ENCODE measurements at regions not wholly inside any gene's neighbourhood (a gene's known extent, or its start where the extent isn't known, plus 50 kb on each side); places are given as distances from the start of the nearest gene placed in this dataset.

DNA sequence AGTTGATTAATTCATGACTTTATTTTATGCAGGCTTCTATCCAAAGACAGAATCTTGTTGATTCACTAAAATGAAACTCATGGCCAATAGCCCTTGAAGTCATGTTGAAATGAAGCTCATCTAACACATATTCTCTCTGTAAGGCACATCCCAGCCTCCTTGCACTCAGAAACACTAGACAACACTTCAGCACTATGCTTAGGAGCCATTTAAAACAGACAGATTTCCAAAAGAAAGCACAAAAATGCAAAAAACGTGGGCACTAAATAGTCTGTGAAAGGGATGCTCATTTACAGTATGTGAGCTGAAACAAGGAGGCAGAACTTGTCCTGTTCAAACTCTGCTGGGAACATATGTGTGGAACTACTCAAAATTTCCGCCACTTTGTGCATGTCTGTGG lies 124.4 kb downstream of the MYCN start:
- intact Hi-C loops (cut with micrococcal nuclease), result no loop called here
- no peaks in the 10 kb centered on the region for H3K27me3 ChIP-seq (ENCODE audit: low read depth)

DNA sequence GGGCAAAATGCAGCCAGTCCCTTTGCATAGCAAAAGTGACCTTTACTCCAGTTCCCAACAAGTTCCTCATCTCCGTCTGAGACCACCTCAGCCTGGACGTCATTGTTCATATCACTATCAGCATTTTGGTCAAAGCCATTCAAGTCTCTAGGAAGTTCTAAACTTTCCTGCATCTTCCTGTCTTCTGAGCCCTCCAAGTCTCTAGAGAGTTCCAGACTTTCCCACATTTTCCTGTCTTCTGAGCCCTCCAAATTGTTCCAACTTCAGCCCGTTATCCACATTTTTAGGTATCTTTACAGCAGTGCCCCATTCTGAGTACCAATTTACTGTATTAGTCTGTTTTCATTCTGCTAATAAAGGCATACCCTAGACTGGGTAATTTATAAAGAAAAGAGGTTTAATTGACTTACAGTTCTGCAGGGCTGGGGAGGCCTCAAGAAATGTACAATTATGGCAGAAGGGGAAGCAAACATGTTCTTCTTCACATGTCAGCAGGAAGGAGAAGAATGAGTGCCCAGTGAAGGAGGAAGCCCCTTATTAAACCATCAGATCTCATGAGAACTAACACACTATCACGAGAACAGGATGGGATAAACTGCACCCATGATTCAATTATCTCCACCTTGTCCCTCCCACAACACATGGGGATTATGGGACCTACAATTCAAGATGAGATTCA lies 123.7 kb downstream of the MYCN start:
- intact Hi-C loops (cut with micrococcal nuclease), result no loop called here
- Histone ChIP-seq H3K9me3 (replicated peaks) (peaks cover 15% of the 10 kb centered on the region), H3K36me3 (no peaks in the 10 kb centered on the region), H3K4me1 (no peaks in the 10 kb centered on the region), H3K4me3 (no peak overlapping the region), H3K27ac (replicated peaks) (no peak overlapping the region), H3K27me3 (ENCODE audit: low read depth) (no peaks in the 10 kb centered on the region)
- TF ChIP-seq, protein P1, sequence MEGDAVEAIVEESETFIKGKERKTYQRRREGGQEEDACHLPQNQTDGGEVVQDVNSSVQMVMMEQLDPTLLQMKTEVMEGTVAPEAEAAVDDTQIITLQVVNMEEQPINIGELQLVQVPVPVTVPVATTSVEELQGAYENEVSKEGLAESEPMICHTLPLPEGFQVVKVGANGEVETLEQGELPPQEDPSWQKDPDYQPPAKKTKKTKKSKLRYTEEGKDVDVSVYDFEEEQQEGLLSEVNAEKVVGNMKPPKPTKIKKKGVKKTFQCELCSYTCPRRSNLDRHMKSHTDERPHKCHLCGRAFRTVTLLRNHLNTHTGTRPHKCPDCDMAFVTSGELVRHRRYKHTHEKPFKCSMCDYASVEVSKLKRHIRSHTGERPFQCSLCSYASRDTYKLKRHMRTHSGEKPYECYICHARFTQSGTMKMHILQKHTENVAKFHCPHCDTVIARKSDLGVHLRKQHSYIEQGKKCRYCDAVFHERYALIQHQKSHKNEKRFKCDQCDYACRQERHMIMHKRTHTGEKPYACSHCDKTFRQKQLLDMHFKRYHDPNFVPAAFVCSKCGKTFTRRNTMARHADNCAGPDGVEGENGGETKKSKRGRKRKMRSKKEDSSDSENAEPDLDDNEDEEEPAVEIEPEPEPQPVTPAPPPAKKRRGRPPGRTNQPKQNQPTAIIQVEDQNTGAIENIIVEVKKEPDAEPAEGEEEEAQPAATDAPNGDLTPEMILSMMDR (IDR thresholded peaks at IDR 0.05; ENCODE audit: borderline replicate concordance), result no peak
- no peak for DNase-seq

More for the DNA sequence above, 124.4 kb downstream of the MYCN start:
- TF ChIP-seq, protein P1 (IDR thresholded peaks at IDR 0.05; ENCODE audit: borderline replicate concordance), result no peak
- Histone ChIP-seq H3K4me3 (no peak overlapping the region), H3K4me1 (no peaks in the 10 kb centered on the region), H3K36me3 (no peaks in the 10 kb centered on the region), H3K9me3 (replicated peaks) (peaks cover 15% of the 10 kb centered on the region), H3K27ac (replicated peaks) (no peak overlapping the region)
- DNase-seq, result no peak

DNA sequence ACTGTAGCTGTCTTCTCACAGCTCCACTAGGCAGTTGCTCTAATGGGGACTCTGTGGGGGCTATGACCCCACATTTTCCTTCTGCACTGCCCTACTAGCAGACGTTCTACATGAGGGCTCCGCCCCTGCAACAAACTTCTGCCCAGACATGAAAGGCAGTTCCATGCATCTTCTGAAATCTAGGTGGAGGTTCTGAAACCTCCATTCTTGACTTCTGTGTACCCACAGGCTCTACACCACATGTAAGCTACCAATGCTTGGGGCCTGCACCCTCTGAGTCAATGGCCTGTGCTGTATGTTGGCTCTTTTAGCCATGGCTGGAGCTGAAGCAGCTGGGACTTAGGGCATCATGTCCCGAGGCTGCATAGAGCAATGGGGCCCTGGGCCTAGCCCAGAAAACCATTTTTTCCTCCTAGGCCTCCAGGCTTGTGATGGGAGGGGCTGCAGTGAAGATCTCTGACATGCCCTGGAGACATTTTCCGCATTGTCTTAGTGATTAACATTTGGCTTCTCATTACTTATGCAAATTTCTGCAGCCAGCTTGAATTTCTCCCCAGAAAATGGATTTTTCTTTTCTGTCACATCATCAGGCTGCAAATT lies 123.0 kb downstream of the MYCN start:
- Histone ChIP-seq H3K4me1 (no peaks in the 10 kb centered on the region), H3K27ac (replicated peaks) (no peak overlapping the region), H3K9me3 (replicated peaks) (peaks cover 15% of the 10 kb centered on the region), H3K27me3 (ENCODE audit: low read depth) (no peaks in the 10 kb centered on the region), H3K4me3 (no peak overlapping the region), H3K36me3 (no peaks in the 10 kb centered on the region)
- no peak for DNase-seq
- TF ChIP-seq, protein P1 (IDR thresholded peaks at IDR 0.05; ENCODE audit: borderline replicate concordance), result no peak
- intact Hi-C loops (cut with micrococcal nuclease), result no loop called here

DNA sequence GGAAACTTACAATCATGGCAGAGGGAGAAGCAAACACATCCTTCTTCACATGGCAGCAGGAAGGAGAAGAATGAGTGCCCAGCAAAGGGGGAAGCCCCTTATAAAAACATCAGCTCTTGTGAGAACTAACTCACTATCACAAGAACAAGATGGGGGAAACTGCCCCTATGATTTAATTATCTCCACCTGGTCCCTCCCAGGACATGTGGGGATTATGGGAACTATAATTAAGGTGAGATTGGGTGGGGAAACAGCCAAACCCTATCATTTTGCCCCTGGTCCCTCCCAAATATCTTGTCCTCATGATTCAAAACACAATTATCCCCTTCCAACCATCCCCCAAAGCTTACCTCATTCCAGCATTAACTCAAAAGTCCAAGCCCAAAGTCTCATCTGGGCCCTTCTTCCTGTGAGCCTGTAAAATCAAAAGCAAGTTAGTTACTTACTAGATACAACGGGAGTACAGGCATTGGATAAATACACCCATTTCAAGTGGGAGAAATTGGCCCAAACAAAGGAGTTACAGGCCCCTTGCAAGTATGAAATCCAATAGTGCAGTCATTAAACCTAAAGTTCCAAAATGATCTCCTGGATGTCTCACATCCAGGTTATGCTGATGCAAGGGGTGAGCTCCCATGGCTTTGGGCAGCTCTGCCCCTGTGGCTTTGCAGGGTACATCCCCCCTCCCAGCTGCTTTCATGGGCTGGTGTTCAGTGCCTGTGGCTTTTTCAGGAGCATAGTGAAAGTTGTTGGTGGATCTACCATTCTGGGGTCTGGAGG lies 122.3 kb downstream of the MYCN start:
- intact Hi-C loops (cut with micrococcal nuclease), result no loop called here

More for the DNA sequence above, 122.3 kb downstream of the MYCN start:
- TF ChIP-seq, protein P1 (IDR thresholded peaks at IDR 0.05; ENCODE audit: borderline replicate concordance), result no peak
- DNase-seq, result no peak
- Histone ChIP-seq H3K27me3 (ENCODE audit: low read depth) (no peaks in the 10 kb centered on the region), H3K27ac (replicated peaks) (no peak overlapping the region), H3K36me3 (no peaks in the 10 kb centered on the region), H3K4me3 (no peak overlapping the region), H3K4me1 (no peaks in the 10 kb centered on the region), H3K9me3 (replicated peaks) (peaks cover 15% of the 10 kb centered on the region)

Data from left ventricle myocardium inferior (tissue), 1 donor.